ENCODE measurements at regions not wholly inside any gene's neighbourhood (a gene's known extent, or its start where the extent isn't known, plus 50 kb on each side); places are given as distances from the start of the nearest gene placed in this dataset.

GRCh38 chr4:128394778-128395177 is 107.2 kb upstream of the PGRMC2 start:
- H2BK12ac ChIP-seq (ENCODE audit: low read length): no peak overlapping the region
- H4K8ac ChIP-seq (ENCODE audit: low read depth, low read length): no peak overlapping the region
- H3K4ac ChIP-seq (ENCODE audit: low read length): no peak overlapping the region
- WGBS, 2 donors (ENCODE audit: extremely low coverage in 2 of 2, insufficient read length in 2 of 2, insufficient replicate concordance in 1 of 2): no CpG with 5 or more reads among the region's 4 CpGs
- H3K79me1 ChIP-seq (ENCODE audit: low read depth, low read length): no peaks in the 10 kb centered on the region
- no peak overlapping the region for H3K18ac ChIP-seq (ENCODE audit: low read length)
- H3K4me1 ChIP-seq (ENCODE audit: control insufficient read depth in 2 of 2, insufficient read depth in 1 of 2, low read depth in 1 of 2, low read length in 2 of 2): no peaks in the 10 kb centered on the region
- no peak overlapping the region for H2AFZ ChIP-seq (ENCODE audit: low read length)
- no peak overlapping the region for H2BK120ac ChIP-seq (ENCODE audit: low read depth, low read length)
- no peak overlapping the region for H3K4me3 ChIP-seq (ENCODE audit: low read length in 2 of 2)
- H3K23ac ChIP-seq (ENCODE audit: low read depth, low read length, poor library complexity): no peak overlapping the region
- H3K27ac ChIP-seq (replicated peaks; ENCODE audit: low read length): no peak overlapping the region
- H2BK5ac ChIP-seq (ENCODE audit: low read length): no peak overlapping the region
- no peak for DNase-seq (ENCODE audit: low spot score)
- H3K9ac ChIP-seq (ENCODE audit: low read depth, low read length, poor library complexity): no peak overlapping the region
- no peaks in the 10 kb centered on the region for H3K9me3 ChIP-seq (replicated peaks in 1 of 2; ENCODE audit: control insufficient read depth in 2 of 2, insufficient read depth in 1 of 2, low read depth in 1 of 2, low read length in 2 of 2)
- H3K36me3 ChIP-seq (replicated peaks in 1 of 2; ENCODE audit: control insufficient read depth in 2 of 2, insufficient read depth in 2 of 2, low read length in 2 of 2): no peaks in the 10 kb centered on the region
- no peak overlapping the region for H3K14ac ChIP-seq (ENCODE audit: low read length)
- no peak overlapping the region for H2AK5ac ChIP-seq (ENCODE audit: low read depth, low read length)
- H3K27me3 ChIP-seq (ENCODE audit: control insufficient read depth in 3 of 3, insufficient read depth in 3 of 3, low read depth in 1 of 3, low read length in 3 of 3): no peaks in the 10 kb centered on the region
- no peak overlapping the region for H4K91ac ChIP-seq (ENCODE audit: low read depth, low read length, poor library complexity)
- no peak overlapping the region for H2BK15ac ChIP-seq (ENCODE audit: low read length)
- no peak overlapping the region for H3K4me2 ChIP-seq (ENCODE audit: insufficient read depth, low read length, poor library complexity, severe bottlenecking)

GRCh38 chr4:128393101-128393704 is 105.6 kb upstream of the PGRMC2 start:
- H3K27ac ChIP-seq (replicated peaks; ENCODE audit: low read length): no peak overlapping the region
- no peak overlapping the region for H3K18ac ChIP-seq (ENCODE audit: low read length)
- no CpG with 5 or more reads among the region's 6 CpGs for WGBS, 2 donors (ENCODE audit: extremely low coverage in 2 of 2, insufficient read length in 2 of 2, insufficient replicate concordance in 1 of 2)
- no peak overlapping the region for H4K91ac ChIP-seq (ENCODE audit: low read depth, low read length, poor library complexity)
- no peak overlapping the region for H2AFZ ChIP-seq (ENCODE audit: low read length)
- no peak overlapping the region for H2BK5ac ChIP-seq (ENCODE audit: low read length)
- H2AK5ac ChIP-seq (ENCODE audit: low read depth, low read length): no peak overlapping the region
- H3K4me3 ChIP-seq (ENCODE audit: low read length in 2 of 2): no peak overlapping the region
- DNase-seq (ENCODE audit: low spot score): no peak
- no peak overlapping the region for H3K14ac ChIP-seq (ENCODE audit: low read length)
- H3K9me3 ChIP-seq (replicated peaks in 1 of 2; ENCODE audit: control insufficient read depth in 2 of 2, insufficient read depth in 1 of 2, low read depth in 1 of 2, low read length in 2 of 2): no peaks in the 10 kb centered on the region
- H3K4me1 ChIP-seq (ENCODE audit: control insufficient read depth in 2 of 2, insufficient read depth in 1 of 2, low read depth in 1 of 2, low read length in 2 of 2): no peaks in the 10 kb centered on the region
- H3K79me1 ChIP-seq (ENCODE audit: low read depth, low read length): no peaks in the 10 kb centered on the region
- no peaks in the 10 kb centered on the region for H3K36me3 ChIP-seq (replicated peaks in 1 of 2; ENCODE audit: control insufficient read depth in 2 of 2, insufficient read depth in 2 of 2, low read length in 2 of 2)
- no peak overlapping the region for H4K8ac ChIP-seq (ENCODE audit: low read depth, low read length)
- no peak overlapping the region for H3K4me2 ChIP-seq (ENCODE audit: insufficient read depth, low read length, poor library complexity, severe bottlenecking)
- no peak overlapping the region for H2BK120ac ChIP-seq (ENCODE audit: low read depth, low read length)
- no peak overlapping the region for H3K4ac ChIP-seq (ENCODE audit: low read length)
- H3K23ac ChIP-seq (ENCODE audit: low read depth, low read length, poor library complexity): no peak overlapping the region
- no peak overlapping the region for H2BK15ac ChIP-seq (ENCODE audit: low read length)
- no peak overlapping the region for H2BK12ac ChIP-seq (ENCODE audit: low read length)
- no peaks in the 10 kb centered on the region for H3K27me3 ChIP-seq (ENCODE audit: control insufficient read depth in 3 of 3, insufficient read depth in 3 of 3, low read depth in 1 of 3, low read length in 3 of 3)
- no peak overlapping the region for H3K9ac ChIP-seq (ENCODE audit: low read depth, low read length, poor library complexity)

GRCh38 chr4:128390475-128390996 is 102.9 kb upstream of the PGRMC2 start:
- no peak overlapping the region for H2BK15ac ChIP-seq (ENCODE audit: low read length)
- H3K27ac ChIP-seq (replicated peaks; ENCODE audit: low read length): no peak overlapping the region
- no CpG with 5 or more reads among the region's 5 CpGs for WGBS, 2 donors (ENCODE audit: extremely low coverage in 2 of 2, insufficient read length in 2 of 2, insufficient replicate concordance in 1 of 2)
- no peaks in the 10 kb centered on the region for H3K4me1 ChIP-seq (ENCODE audit: control insufficient read depth in 2 of 2, insufficient read depth in 1 of 2, low read depth in 1 of 2, low read length in 2 of 2)
- H3K36me3 ChIP-seq (replicated peaks in 1 of 2; ENCODE audit: control insufficient read depth in 2 of 2, insufficient read depth in 2 of 2, low read length in 2 of 2): no peaks in the 10 kb centered on the region
- no peak overlapping the region for H2AK5ac ChIP-seq (ENCODE audit: low read depth, low read length)
- H3K18ac ChIP-seq (ENCODE audit: low read length): no peak overlapping the region
- H3K4me3 ChIP-seq (ENCODE audit: low read length in 2 of 2): no peak overlapping the region
- DNase-seq (ENCODE audit: low spot score): no peak
- H3K27me3 ChIP-seq (ENCODE audit: control insufficient read depth in 3 of 3, insufficient read depth in 3 of 3, low read depth in 1 of 3, low read length in 3 of 3): no peaks in the 10 kb centered on the region
- H3K9ac ChIP-seq (ENCODE audit: low read depth, low read length, poor library complexity): no peak overlapping the region
- H2BK12ac ChIP-seq (ENCODE audit: low read length): no peak overlapping the region
- no peak overlapping the region for H3K23ac ChIP-seq (ENCODE audit: low read depth, low read length, poor library complexity)
- H2BK5ac ChIP-seq (ENCODE audit: low read length): no peak overlapping the region
- H3K9me3 ChIP-seq (replicated peaks in 1 of 2; ENCODE audit: control insufficient read depth in 2 of 2, insufficient read depth in 1 of 2, low read depth in 1 of 2, low read length in 2 of 2): no peaks in the 10 kb centered on the region
- H4K8ac ChIP-seq (ENCODE audit: low read depth, low read length): no peak overlapping the region
- H4K91ac ChIP-seq (ENCODE audit: low read depth, low read length, poor library complexity): no peak overlapping the region
- H3K4ac ChIP-seq (ENCODE audit: low read length): no peak overlapping the region
- H3K4me2 ChIP-seq (ENCODE audit: insufficient read depth, low read length, poor library complexity, severe bottlenecking): no peak overlapping the region
- no peak overlapping the region for H2BK120ac ChIP-seq (ENCODE audit: low read depth, low read length)
- no peaks in the 10 kb centered on the region for H3K79me1 ChIP-seq (ENCODE audit: low read depth, low read length)
- H3K14ac ChIP-seq (ENCODE audit: low read length): no peak overlapping the region
- H2AFZ ChIP-seq (ENCODE audit: low read length): no peak overlapping the region

GRCh38 chr4:128388796-128389195 is 101.2 kb upstream of the PGRMC2 start:
- H3K27me3 ChIP-seq (ENCODE audit: control insufficient read depth in 3 of 3, insufficient read depth in 3 of 3, low read depth in 1 of 3, low read length in 3 of 3): no peaks in the 10 kb centered on the region
- DNase-seq (ENCODE audit: low spot score): no peak
- no peak overlapping the region for H4K91ac ChIP-seq (ENCODE audit: low read depth, low read length, poor library complexity)
- H3K9me3 ChIP-seq (replicated peaks in 1 of 2; ENCODE audit: control insufficient read depth in 2 of 2, insufficient read depth in 1 of 2, low read depth in 1 of 2, low read length in 2 of 2): no peaks in the 10 kb centered on the region
- H3K4ac ChIP-seq (ENCODE audit: low read length): no peak overlapping the region
- no peak overlapping the region for H3K23ac ChIP-seq (ENCODE audit: low read depth, low read length, poor library complexity)
- H3K9ac ChIP-seq (ENCODE audit: low read depth, low read length, poor library complexity): no peak overlapping the region
- H3K4me3 ChIP-seq (ENCODE audit: low read length in 2 of 2): no peak overlapping the region
- no peak overlapping the region for H3K14ac ChIP-seq (ENCODE audit: low read length)
- H3K4me1 ChIP-seq (ENCODE audit: control insufficient read depth in 2 of 2, insufficient read depth in 1 of 2, low read depth in 1 of 2, low read length in 2 of 2): no peaks in the 10 kb centered on the region
- H2BK12ac ChIP-seq (ENCODE audit: low read length): no peak overlapping the region
- no peak overlapping the region for H4K8ac ChIP-seq (ENCODE audit: low read depth, low read length)
- no peak overlapping the region for H2AFZ ChIP-seq (ENCODE audit: low read length)
- H3K36me3 ChIP-seq (replicated peaks in 1 of 2; ENCODE audit: control insufficient read depth in 2 of 2, insufficient read depth in 2 of 2, low read length in 2 of 2): no peaks in the 10 kb centered on the region
- no peak overlapping the region for H3K18ac ChIP-seq (ENCODE audit: low read length)
- H3K27ac ChIP-seq (replicated peaks; ENCODE audit: low read length): no peak overlapping the region
- no CpG with 5 or more reads among the region's 2 CpGs for WGBS, 2 donors (ENCODE audit: extremely low coverage in 2 of 2, insufficient read length in 2 of 2, insufficient replicate concordance in 1 of 2)
- no peaks in the 10 kb centered on the region for H3K79me1 ChIP-seq (ENCODE audit: low read depth, low read length)
- H2BK15ac ChIP-seq (ENCODE audit: low read length): no peak overlapping the region
- no peak overlapping the region for H2BK5ac ChIP-seq (ENCODE audit: low read length)
- H2BK120ac ChIP-seq (ENCODE audit: low read depth, low read length): no peak overlapping the region
- no peak overlapping the region for H3K4me2 ChIP-seq (ENCODE audit: insufficient read depth, low read length, poor library complexity, severe bottlenecking)
- no peak overlapping the region for H2AK5ac ChIP-seq (ENCODE audit: low read depth, low read length)

Measured in neuronal stem cell (in vitro differentiated cells).